ENCODE measurements at regions not wholly inside any gene's neighbourhood (a gene's known extent, or its start where the extent isn't known, plus 50 kb on each side); places are given as distances from the start of the nearest gene placed in this dataset.

DNA sequence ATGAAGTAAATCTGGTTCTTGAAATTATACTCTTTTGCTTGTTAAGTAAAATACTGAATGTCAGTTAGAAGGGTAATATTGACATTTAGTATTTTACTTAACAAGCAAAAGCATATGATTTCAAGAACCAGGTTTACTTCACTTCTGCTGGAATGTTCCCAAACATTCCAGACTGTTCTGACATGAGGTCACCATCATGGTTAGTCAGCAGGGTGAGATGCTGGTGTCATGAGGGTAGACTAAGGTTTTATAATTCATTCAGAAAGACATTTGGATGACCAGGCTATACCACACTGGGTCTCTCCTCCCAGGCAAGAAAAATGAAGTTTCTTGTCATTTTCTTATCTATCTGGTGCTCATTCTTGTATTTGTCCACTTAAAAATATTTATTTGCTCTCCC is 414.4 kb upstream of the MMS22L start:
- no peak overlapping the region for H3K27ac ChIP-seq (ENCODE audit: low read depth, low read length)
- Mint-ChIP-seq H3K4me1 (no peaks in the 10 kb centered on the region), H3K27me3 (ENCODE audit: insufficient read depth) (no peaks in the 10 kb centered on the region), H3K4me3 (no peak overlapping the region), H3K9me3 (no peaks in the 10 kb centered on the region), H3K36me3 (ENCODE audit: low read depth) (no peaks in the 10 kb centered on the region), H3K27ac (no peak overlapping the region)
- no peaks in the 10 kb centered on the region for H3K4me1 ChIP-seq (ENCODE audit: control insufficient read depth, insufficient read depth, low read length)
- H3K36me3 ChIP-seq (ENCODE audit: control insufficient read depth, insufficient read depth, low read length), result no peaks in the 10 kb centered on the region
- no peak overlapping the region for H3K4me3 ChIP-seq (ENCODE audit: low read length)
- H3K27me3 ChIP-seq (ENCODE audit: control insufficient read depth, insufficient read depth, low read length, poor library complexity, severe bottlenecking), result no peaks in the 10 kb centered on the region
- TF ChIP-seq, protein P1, sequence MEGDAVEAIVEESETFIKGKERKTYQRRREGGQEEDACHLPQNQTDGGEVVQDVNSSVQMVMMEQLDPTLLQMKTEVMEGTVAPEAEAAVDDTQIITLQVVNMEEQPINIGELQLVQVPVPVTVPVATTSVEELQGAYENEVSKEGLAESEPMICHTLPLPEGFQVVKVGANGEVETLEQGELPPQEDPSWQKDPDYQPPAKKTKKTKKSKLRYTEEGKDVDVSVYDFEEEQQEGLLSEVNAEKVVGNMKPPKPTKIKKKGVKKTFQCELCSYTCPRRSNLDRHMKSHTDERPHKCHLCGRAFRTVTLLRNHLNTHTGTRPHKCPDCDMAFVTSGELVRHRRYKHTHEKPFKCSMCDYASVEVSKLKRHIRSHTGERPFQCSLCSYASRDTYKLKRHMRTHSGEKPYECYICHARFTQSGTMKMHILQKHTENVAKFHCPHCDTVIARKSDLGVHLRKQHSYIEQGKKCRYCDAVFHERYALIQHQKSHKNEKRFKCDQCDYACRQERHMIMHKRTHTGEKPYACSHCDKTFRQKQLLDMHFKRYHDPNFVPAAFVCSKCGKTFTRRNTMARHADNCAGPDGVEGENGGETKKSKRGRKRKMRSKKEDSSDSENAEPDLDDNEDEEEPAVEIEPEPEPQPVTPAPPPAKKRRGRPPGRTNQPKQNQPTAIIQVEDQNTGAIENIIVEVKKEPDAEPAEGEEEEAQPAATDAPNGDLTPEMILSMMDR (conservative IDR thresholded peaks at IDR 0.05), result no peak
- no peak for DNase-seq
- H3K9ac ChIP-seq (ENCODE audit: extremely low read depth, low read length, poor library complexity, severe bottlenecking), result no peak overlapping the region
- H3K9me3 ChIP-seq (ENCODE audit: control insufficient read depth, low read length), result no peaks in the 10 kb centered on the region

DNA sequence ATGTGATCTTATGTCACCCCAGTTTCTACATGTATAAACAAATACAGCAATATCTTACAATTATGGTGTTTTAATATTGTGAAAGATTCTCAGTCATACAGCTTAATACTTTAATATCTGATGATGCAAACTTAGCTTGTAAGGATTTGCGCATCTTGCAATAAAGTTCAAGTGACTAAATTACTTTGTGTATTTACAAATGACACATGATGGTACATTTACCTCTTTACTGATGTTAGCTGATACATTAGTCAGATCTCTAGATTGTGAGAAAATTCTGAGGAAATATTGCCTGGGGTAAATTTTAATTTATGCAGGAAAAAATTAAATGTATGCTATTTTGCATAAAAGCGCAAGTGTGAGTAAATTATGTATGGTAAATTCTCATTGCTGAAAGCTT is 418.8 kb upstream of the MMS22L start:
- Mint-ChIP-seq H3K36me3 (ENCODE audit: low read depth) (no peaks in the 10 kb centered on the region), H3K4me1 (peaks cover 4% of the 10 kb centered on the region), H3K27ac (no peak overlapping the region), H3K27me3 (ENCODE audit: insufficient read depth) (no peaks in the 10 kb centered on the region), H3K9me3 (no peaks in the 10 kb centered on the region), H3K4me3 (no peak overlapping the region)
- DNase-seq, result no peak
- no peaks in the 10 kb centered on the region for H3K9me3 ChIP-seq (ENCODE audit: control insufficient read depth, low read length)
- no peak overlapping the region for H3K4me3 ChIP-seq (ENCODE audit: low read length)
- no peaks in the 10 kb centered on the region for H3K36me3 ChIP-seq (ENCODE audit: control insufficient read depth, insufficient read depth, low read length)
- H3K27me3 ChIP-seq (ENCODE audit: control insufficient read depth, insufficient read depth, low read length, poor library complexity, severe bottlenecking), result no peaks in the 10 kb centered on the region
- H3K9ac ChIP-seq (ENCODE audit: extremely low read depth, low read length, poor library complexity, severe bottlenecking), result no peak overlapping the region
- TF ChIP-seq, protein P1 (conservative IDR thresholded peaks at IDR 0.05), result no peak
- H3K4me1 ChIP-seq (ENCODE audit: control insufficient read depth, insufficient read depth, low read length), result no peaks in the 10 kb centered on the region
- 87 to 100% methylated on average over 1 to 2 of the region's 2 CpGs for WGBS, 2 experiments (ENCODE audit: insufficient coverage in 1 of 2, insufficient read length in 1 of 2)
- H3K27ac ChIP-seq (ENCODE audit: low read depth, low read length), result no peak overlapping the region

DNA sequence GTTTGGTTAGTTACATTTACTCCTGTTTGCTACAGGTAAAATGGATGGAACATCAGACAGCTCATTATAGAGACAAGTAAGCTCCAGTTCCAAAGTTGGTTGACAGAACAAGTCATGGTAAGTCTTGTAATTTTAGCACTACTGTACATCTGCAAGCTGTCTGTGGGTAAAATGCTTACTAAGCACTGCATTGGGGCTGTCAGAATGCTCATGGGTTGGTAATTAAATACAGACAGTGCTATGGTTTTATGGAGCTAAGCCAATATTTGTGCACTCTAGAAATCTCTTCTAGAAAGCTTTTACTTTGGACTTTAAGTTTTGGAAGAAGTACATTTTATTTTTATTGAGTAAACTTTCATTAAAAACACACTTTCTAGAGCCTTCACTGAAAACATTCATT is 419.2 kb upstream of the MMS22L start:
- Histone ChIP-seq H3K36me3 (ENCODE audit: control insufficient read depth, insufficient read depth, low read length) (no peaks in the 10 kb centered on the region), H3K4me1 (ENCODE audit: control insufficient read depth, insufficient read depth, low read length) (no peaks in the 10 kb centered on the region), H3K27ac (ENCODE audit: low read depth, low read length) (no peak overlapping the region), H3K27me3 (ENCODE audit: control insufficient read depth, insufficient read depth, low read length, poor library complexity, severe bottlenecking) (no peaks in the 10 kb centered on the region), H3K9ac (ENCODE audit: extremely low read depth, low read length, poor library complexity, severe bottlenecking) (no peak overlapping the region), H3K4me3 (ENCODE audit: low read length) (no peak overlapping the region), H3K9me3 (ENCODE audit: control insufficient read depth, low read length) (no peaks in the 10 kb centered on the region)
- Mint-ChIP-seq H3K27me3 (ENCODE audit: insufficient read depth) (no peaks in the 10 kb centered on the region), H3K4me3 (no peak overlapping the region), H3K4me1 (peaks cover 4% of the 10 kb centered on the region), H3K9me3 (no peaks in the 10 kb centered on the region), H3K36me3 (ENCODE audit: low read depth) (no peaks in the 10 kb centered on the region), H3K27ac (no peak overlapping the region)
- TF ChIP-seq, protein P1 (conservative IDR thresholded peaks at IDR 0.05), result no peak
- DNase-seq, result no peak
